ENCODE measurements at regions not wholly inside any gene's neighbourhood (a gene's known extent, or its start where the extent isn't known, plus 50 kb on each side); places are given as distances from the start of the nearest gene placed in this dataset.

DNA sequence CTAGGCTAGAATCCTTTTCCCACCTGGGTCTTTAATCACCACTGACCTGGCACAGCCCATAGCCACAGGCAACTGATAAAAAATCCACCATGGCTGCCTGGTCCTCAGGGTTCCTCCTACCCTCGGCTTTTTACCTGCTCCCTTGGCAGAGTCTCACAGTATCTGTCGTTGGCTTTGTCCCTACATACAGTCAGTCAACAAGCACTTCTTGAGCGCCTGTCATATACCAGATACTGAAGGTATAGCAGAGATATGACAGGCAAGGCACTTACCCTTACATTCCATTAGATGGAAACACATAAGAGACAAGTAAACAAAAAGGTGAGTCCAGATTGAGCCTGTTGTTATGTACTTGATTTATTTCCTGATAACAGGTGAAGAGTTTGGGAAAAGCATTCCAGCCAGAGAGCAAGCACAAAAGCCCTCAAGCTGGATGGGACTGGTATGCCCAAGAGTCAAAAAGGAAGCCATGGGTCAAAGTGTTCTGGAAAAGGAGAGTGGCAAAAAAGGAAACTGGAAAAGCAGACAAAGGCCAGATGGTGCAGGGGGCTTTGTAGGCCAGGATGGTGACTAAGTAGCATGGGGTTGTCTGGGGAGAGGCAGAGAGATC is 247.0 kb downstream of the CHD9NB start:
- no peak for DNase-seq (ENCODE audit: low read depth)

DNA sequence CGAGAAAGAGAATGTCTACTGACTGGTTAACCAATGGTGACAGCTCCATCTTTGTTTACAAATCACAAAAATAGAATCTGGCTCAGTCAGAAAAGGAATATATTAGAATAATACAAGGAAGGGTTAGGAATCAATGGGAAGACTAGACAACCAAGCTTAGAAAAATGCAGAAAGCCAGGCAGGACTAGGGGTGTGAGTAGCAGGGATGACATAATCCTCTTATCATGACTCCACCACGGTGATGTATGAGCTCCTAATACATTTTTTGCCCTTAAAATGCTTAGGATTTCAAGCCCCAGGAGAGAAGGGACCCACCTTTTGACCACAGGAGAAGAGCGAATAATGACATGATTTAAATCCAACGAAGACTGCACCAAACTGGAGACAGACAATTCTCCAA is 252.3 kb downstream of the CHD9NB start:
- no peak for DNase-seq (ENCODE audit: low read depth)

DNA sequence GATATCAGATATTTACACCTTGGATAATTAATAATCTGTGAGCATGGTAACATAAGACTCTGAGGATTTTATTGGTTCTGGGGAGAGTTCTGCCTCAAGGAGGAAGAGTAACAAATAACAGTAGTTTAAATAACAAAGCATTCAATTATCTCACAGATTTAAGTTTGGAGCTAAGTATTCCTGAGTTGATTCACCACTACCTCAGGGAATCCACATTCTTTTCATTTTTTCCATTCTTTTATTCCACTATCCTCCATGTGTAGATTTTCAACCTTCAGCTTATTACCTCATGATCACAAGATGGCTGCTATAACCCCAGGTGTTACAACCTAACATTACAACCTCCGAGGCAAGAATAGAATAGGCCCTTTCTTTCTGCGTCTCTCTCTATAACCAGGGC is 252.2 kb upstream of the TOX3 start:
- no peak for DNase-seq (ENCODE audit: low read depth)

DNA sequence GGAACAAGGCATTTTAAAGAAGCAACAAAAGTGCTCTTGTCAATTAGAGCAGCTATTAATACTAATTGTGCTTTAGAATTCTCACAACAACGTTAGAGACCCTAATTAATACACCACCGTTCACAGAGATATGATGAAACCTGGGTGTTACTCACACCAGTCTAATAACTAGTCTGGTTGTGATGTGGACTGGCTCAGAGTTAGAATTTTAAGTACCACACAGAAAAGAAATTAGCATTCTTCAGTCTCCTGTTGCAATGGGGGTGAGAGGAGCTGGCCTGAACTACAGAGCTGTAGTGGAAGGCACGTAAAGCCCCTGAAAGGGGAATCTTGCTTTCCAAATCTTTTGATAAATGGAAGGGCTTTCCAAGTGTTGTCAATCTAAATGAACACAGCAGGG is 240.8 kb upstream of the TOX3 start:
- DNase-seq (ENCODE audit: low read depth), result no peak

GRCh38 chr16:52786091-52786490 is 239.1 kb upstream of the TOX3 start:
- DNase-seq (ENCODE audit: low read depth), result peak; percentile 11

- DNase-seq (ENCODE audit: low read depth), result peak; percentile 1
Observed at GRCh38 chr16:52785653-52786052, 238.7 kb upstream of the TOX3 start.

DNA sequence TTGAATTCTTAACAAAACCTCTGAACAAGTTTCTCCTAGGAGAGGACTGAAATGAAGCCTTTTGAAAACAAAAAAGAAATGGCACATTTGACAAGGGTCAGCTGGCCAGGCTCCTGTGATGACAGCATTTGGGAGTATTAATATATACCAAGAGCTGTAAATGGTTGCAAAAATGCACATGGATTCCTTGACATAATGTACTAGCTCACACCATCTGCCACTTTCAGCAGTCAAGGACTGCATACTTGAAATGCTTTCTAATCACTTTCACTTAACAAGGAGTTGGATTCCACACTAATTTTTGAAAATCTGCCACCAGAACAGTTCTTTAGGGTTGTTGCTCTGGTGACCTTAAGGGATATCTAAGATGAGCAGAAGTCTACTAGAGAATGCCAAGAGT is 236.7 kb upstream of the TOX3 start:
- DNase-seq (ENCODE audit: low read depth), result no peak

- no peak for DNase-seq (ENCODE audit: low read depth)
Observed at GRCh38 chr16:52781005-52781630, 234.2 kb upstream of the TOX3 start.

GRCh38 chr16:52773026-52773425 is 226.1 kb upstream of the TOX3 start:
- no peak for DNase-seq (ENCODE audit: low read depth)

DNA sequence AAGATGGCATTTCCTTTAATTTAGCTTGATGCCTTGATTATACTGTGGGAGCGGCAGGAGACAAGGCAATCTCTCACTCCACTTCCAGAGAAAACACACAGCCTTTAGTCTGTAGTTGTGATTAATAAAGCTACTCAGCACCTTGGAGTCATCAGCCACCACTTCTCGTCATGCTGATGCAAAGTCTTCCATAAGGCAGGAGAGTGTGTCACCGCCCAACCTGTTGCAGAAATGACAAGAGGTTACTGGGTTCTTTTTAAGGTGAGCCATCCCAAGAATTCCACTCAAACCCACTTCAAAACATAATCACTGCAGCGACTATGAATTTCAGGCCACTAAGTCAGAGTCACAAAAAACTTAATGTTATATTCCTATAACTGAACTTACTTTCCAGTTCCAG is 223.9 kb upstream of the TOX3 start:
- no peak for DNase-seq (ENCODE audit: low read depth)

GRCh38 chr16:52758473-52758855 is 211.5 kb upstream of the TOX3 start:
- DNase-seq (ENCODE audit: low read depth), result no peak

- DNase-seq (ENCODE audit: low read depth), result no peak
Observed at GRCh38 chr16:52757746-52758472, 211.0 kb upstream of the TOX3 start.

DNA sequence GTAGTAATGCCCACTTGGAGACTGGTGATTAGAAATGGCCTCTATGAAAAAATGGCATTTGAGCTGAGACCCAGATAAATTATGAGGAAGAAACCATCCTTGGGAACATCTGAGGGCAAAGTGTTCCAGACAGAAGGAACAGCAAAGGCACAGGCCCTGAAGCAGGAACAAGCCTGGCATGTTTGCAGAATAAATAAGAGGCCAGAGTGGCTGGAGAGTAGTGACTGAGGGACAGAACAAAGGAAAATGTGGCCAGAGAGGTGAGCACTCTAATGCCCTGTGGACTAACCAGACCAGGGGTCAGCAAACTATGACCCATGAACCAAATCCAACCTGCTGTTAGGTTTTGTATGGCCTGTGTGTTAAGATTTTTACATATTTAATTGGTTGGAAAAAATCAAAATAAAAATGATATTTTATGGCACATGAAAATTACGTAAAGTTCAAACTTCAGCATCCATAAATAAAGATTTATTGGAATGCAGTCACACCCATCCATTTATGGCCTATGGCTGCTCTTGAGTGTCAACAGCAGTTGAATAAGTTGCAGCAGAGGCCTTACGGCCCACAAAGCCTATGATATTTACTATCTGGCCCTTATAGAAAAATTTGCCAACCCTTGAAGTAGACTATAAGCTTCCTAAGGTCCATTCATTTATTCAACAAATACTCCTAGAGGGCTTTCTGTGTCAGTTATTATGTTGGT is 210.0 kb upstream of the TOX3 start:
- DNase-seq (ENCODE audit: low read depth), result no peak

DNA sequence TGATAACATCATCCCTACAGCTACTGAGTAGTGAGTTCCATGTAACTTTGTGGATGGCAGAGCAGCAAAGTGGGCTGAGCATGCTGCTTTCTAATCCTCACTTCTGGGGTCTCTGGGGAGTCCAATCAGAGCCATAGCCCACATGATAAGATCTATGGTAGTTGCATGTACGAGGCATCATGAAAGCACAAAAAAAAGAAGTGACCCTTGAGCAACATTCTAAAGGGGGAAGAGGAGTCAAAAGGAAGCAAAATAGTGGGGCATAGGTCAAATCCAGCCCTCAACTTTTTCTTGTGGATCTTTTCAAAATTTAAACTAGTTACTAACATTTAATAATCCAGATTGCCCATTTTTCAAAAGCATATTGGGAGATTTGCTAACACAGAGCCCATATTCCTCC is 208.5 kb upstream of the TOX3 start:
- no peak for DNase-seq (ENCODE audit: low read depth)

- no peak for DNase-seq (ENCODE audit: low read depth)
Observed at GRCh38 chr16:52751035-52751434, 204.1 kb upstream of the TOX3 start.

- DNase-seq (ENCODE audit: low read depth), result no peak
Observed at GRCh38 chr16:52748741-52749140, 201.8 kb upstream of the TOX3 start.

DNA sequence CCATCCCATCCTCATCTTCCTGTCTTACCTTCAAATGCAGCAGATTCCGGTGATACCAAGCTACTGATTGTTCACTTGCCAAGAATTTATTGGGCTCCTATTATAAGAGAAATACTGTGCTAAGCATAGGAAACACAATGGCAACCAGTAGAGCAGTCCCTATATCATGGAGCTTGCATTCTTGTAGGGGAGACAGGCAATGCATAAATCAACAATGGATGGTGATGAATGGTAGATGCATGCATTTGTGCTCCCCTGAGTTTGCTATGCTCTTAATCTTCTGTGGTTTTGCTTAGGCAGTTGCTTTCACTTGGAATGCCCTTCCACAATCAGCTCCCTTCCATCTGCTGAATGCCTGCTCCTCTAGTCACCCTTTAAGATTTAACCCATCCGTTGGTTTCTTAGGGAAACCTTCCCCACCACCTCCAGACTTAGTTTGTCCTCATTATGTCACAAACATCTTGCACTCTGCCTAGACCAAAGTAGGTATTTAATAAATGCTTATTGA is 200.2 kb upstream of the TOX3 start:
- no peak for DNase-seq (ENCODE audit: low read depth)

GRCh38 chr16:52743707-52744106 is 196.8 kb upstream of the TOX3 start:
- no peak for DNase-seq (ENCODE audit: low read depth)

GRCh38 chr16:52742608-52743170 is 195.7 kb upstream of the TOX3 start:
- no peak for DNase-seq (ENCODE audit: low read depth)

DNA sequence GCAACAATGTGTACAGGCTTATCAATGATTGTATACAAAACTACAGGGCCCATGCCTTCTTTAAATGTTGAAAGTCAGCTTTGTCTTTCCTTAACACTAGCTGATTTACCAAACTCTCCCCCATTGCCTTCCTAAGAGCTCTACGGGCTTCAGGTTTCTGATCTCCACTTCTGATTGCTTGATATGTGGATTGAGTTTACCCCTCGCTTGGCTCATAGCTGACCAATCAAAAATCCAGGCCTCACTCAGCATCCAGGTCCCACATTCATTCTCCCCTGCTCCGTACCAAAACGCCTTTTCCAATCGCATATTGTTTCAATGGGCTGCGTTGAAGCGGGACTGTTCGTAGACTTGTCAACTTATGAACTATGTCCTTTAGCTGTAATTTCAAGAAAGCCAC is 195.1 kb upstream of the TOX3 start:
- no peak for DNase-seq (ENCODE audit: low read depth)

- DNase-seq (ENCODE audit: low read depth), result no peak
Observed at GRCh38 chr16:52741351-52741750, 194.4 kb upstream of the TOX3 start.

DNA sequence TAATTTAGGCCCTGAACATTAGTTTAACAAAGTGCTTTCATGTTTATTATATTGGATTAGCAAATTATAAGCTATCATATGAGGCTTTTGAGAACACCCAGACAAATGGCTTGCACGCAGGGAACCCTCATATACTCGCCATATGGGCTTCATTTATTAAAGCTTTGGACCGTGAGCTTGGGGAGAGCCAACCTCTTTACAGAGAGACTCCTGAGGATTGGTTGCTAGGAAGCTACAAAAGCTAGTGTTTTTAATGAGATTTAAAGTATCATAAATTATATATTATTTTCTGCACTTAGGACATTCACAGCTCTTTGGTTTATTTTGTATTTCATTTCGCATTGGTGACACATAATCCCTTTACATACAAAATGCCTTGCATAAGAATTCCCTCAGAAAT is 193.8 kb upstream of the TOX3 start:
- no peak for DNase-seq (ENCODE audit: low read depth)

Measured in myocyte (in vitro differentiated cells).